GM23248 (cell line): ENCODE measurements at regions not wholly inside any gene's neighbourhood (a gene's known extent, or its start where the extent isn't known, plus 50 kb on each side); places are given as distances from the start of the nearest gene placed in this dataset.

Experiments used
- DNase-seq: peaks from one replicate; pipeline ENCODE4 v3.0.0-alpha.2; 2015
- H2AFZ ChIP-seq: fragments of 200-600 bp; sonication (generic); 2 replicates; pipeline ENCODE4 v1.6.1; 2016; ENCODE audit warnings: antibody characterized with exemption
- H3F3A ChIP-seq: fragments of 200-600 bp; sonication (generic); 2 replicates; pipeline ENCODE4 v1.6.1; 2016; ENCODE audit warnings: mild to moderate bottlenecking, antibody characterized with exemption, mixed run types; ENCODE audit not compliant: insufficient read depth
- H3K27ac ChIP-seq: fragments of 200-600 bp; sonication (generic); 2 replicates; pipeline ENCODE4 v1.5.1; 2016; ENCODE audit warnings: mild to moderate bottlenecking
- H3K27me3 ChIP-seq: fragments of 200-600 bp; sonication (generic); replicated peaks from 2 replicates; pipeline ENCODE4 v1.6.1; 2016; ENCODE audit warnings: mild to moderate bottlenecking; ENCODE audit not compliant: insufficient read depth
- H3K36me3 ChIP-seq: fragments of 200-600 bp; sonication (generic); 2 replicates; pipeline ENCODE4 v1.6.1; 2016; ENCODE audit warnings: low read depth, mild to moderate bottlenecking
- H3K4me1 ChIP-seq: fragments of 200-600 bp; sonication (generic); 2 replicates; pipeline ENCODE4 v1.6.1; 2016; ENCODE audit warnings: mild to moderate bottlenecking; ENCODE audit not compliant: insufficient read depth
- H3K4me2 ChIP-seq: fragments of 200-600 bp; sonication (generic); one replicate; pipeline ENCODE4 v1.6.1; 2016; ENCODE audit warnings: mild to moderate bottlenecking; ENCODE audit not compliant: unreplicated experiment
- H3K4me3 ChIP-seq: fragments of 200-600 bp; sonication (generic); 2 replicates; pipeline ENCODE4 v1.5.1; 2016; ENCODE audit warnings: mild to moderate bottlenecking
- H3K79me2 ChIP-seq: fragments of 200-600 bp; sonication (generic); 2 replicates; pipeline ENCODE4 v1.6.1; 2016; ENCODE audit warnings: mild to moderate bottlenecking; ENCODE audit not compliant: insufficient read depth
- H3K9ac ChIP-seq: fragments of 200-600 bp; sonication (generic); 2 replicates; pipeline ENCODE4 v1.6.1; 2016; ENCODE audit warnings: mild to moderate bottlenecking
- H3K9me2 ChIP-seq: fragments of 200-600 bp; sonication (generic); 2 replicates; pipeline ENCODE4 v1.6.1; 2016; ENCODE audit warnings: mixed run types, mild to moderate bottlenecking, moderate library complexity; ENCODE audit not compliant: insufficient read depth
- H3K9me3 ChIP-seq: fragments of 200-600 bp; sonication (generic); one replicate; pipeline ENCODE4 v1.6.1; 2017; ENCODE audit warnings: low read depth
- H4K20me1 ChIP-seq: fragments of 200-600 bp; sonication (generic); 2 replicates; pipeline ENCODE4 v1.6.0; 2016; ENCODE audit not compliant: insufficient read depth
- EZH2 ChIP-seq: fragments of 200-600 bp; sonication (generic); IDR thresholded peaks from 2 replicates; pipeline ENCODE4 v1.6.1; 2018; ENCODE audit warnings: antibody characterized with exemption, mild to moderate bottlenecking; ENCODE audit not compliant: insufficient read depth, poor library complexity, severe bottlenecking
- EZH2phosphoT487 ChIP-seq: fragments of 200-600 bp; sonication (generic); IDR thresholded peaks from 2 replicates; pipeline ENCODE4 v1.6.1; 2018; ENCODE audit warnings: antibody characterized with exemption, moderate library complexity, mild to moderate bottlenecking, low read depth; ENCODE audit not compliant: insufficient read depth
- WGBS, 2 experiments: methylation state at CpG; one replicate each; pipeline ENCODE4 v1.1.6; 2015 to 2017; ENCODE audit warnings: low lambda C conversion rate in 2 of 2, low coverage in 1 of 2; ENCODE audit errors: missing lambda C conversion rate in 2 of 2; 5-methylcytosine and 5-hydroxymethylcytosine counted together
- in situ Hi-C: fragments of 300-500 bp; cut with MboI; formaldehyde crosslinking; loops from 2 replicates; pipeline ENCODE4 v1.15.0; 2020

DNA sequence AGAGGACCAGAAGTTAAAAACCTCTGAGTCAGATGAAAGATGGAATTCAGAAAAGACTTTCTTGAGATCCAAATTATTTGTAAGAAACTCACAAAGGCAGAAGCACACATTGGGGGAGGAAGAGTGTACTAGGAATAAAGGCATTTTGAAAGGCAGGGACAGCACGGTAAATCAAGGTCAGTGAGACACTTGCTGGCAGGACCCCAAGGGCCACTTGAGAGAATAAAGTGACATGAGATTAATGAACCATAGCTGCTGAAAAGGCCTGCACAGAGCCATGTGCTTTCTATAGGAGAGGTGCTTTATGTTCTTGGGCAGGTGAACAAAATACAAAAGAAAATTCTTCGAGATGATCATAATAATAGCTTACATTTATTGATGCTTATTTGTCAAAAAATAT lies 929.9 kb upstream of the MBL2 start:
- no peaks in the 10 kb centered on the region for H3K36me3 ChIP-seq
- H2AFZ ChIP-seq, result no peak overlapping the region
- no peaks in the 10 kb centered on the region for H3F3A ChIP-seq
- no peak overlapping the region for H3K4me3 ChIP-seq
- no peak for TF ChIP-seq EZH2
- no peak for TF ChIP-seq EZH2phosphoT487
- no peaks in the 10 kb centered on the region for H3K27me3 ChIP-seq
- no peaks in the 10 kb centered on the region for H3K4me1 ChIP-seq
- no peak overlapping the region for H3K9ac ChIP-seq
- no peaks in the 10 kb centered on the region for H4K20me1 ChIP-seq
- in situ Hi-C loops, result no loop called here
- no peaks in the 10 kb centered on the region for H3K79me2 ChIP-seq
- DNase-seq, result no peak
- H3K9me3 ChIP-seq, result no peaks in the 10 kb centered on the region
- no peak overlapping the region for H3K27ac ChIP-seq
- H3K9me2 ChIP-seq, result no peaks in the 10 kb centered on the region
- WGBS, 2 experiments, result 38 to 46% methylated on average over 2 of the region's 2 CpGs
- no peak overlapping the region for H3K4me2 ChIP-seq

DNA sequence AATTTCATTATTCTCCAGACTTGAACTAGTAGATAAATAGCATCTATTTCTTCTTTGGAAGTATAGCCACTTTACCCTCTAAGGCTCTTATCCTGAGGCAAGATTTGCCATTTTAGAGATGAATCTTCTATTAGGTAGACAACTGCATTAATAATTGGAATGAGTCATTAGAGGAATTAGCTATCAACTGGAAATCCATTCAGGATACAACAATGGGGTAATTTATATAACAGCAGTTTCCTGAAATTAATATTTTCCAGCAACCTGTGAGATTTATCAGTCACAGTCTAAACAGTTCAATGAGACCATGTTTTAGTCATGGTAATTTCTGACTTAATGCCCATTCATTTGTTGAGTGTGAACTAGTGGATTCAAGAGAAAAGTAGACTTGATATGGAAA lies 928.6 kb upstream of the MBL2 start:
- Histone ChIP-seq H3K4me2 (no peak overlapping the region), H4K20me1 (no peaks in the 10 kb centered on the region), H3K9me2 (no peaks in the 10 kb centered on the region), H2AFZ (no peak overlapping the region), H3F3A (no peaks in the 10 kb centered on the region), H3K79me2 (no peaks in the 10 kb centered on the region), H3K36me3 (no peaks in the 10 kb centered on the region), H3K4me3 (no peak overlapping the region), H3K9me3 (no peaks in the 10 kb centered on the region), H3K27me3 (no peaks in the 10 kb centered on the region), H3K4me1 (no peaks in the 10 kb centered on the region), H3K9ac (no peak overlapping the region), H3K27ac (no peak overlapping the region)
- TF ChIP-seq EZH2, result no peak
- no peak for DNase-seq
- in situ Hi-C loops, result no loop called here

DNA sequence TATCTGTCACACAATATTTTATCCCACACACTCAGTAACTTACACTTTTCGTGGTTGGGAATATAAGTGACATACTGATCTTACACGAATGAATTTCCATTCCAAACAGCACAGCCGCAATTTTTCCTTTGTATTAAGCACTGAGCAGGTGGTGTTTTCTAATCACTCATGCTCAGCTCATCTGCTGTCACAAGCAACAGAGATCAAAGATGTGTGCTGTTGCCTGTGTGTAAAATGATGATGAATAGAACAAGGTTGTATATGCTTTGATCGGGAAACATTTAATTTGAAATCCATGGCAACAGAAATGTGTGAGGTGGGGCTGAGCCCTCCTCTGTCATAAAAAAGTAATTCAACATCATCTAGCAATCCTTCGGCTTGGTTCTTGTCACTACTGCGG lies 927.7 kb upstream of the MBL2 start:
- in situ Hi-C loops, result no loop called here
- Histone ChIP-seq H3K9ac (no peak overlapping the region), H3K36me3 (no peaks in the 10 kb centered on the region), H3K79me2 (no peaks in the 10 kb centered on the region), H3F3A (no peaks in the 10 kb centered on the region), H4K20me1 (no peaks in the 10 kb centered on the region), H3K4me1 (no peaks in the 10 kb centered on the region), H3K27ac (no peak overlapping the region), H3K4me2 (no peak overlapping the region), H3K9me2 (no peaks in the 10 kb centered on the region), H3K4me3 (no peak overlapping the region), H2AFZ (no peak overlapping the region), H3K9me3 (no peaks in the 10 kb centered on the region), H3K27me3 (no peaks in the 10 kb centered on the region)
- TF ChIP-seq EZH2 (no peak), EZH2phosphoT487 (no peak)
- DNase-seq, result no peak
- WGBS, 2 experiments, result 25 to 34% methylated on average over 6 of the region's 6 CpGs

DNA sequence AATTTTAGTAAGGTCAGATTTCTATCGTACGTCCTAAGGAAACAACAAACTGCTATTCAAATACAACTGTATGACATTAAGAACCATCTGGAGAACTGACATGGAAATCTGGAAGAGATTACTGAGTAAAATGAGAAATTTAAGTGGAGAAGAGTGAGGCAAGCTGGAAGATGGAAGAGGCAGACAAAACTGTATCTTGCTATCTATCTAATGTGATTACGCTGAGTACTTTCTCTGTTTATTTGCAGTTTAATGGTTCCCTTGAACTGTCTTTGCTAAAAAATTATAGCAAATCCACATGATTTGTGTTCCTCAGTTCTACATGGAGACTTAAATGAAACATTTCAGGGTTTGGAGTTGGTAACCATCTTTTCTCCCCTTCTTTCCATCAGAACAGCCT lies 927.1 kb upstream of the MBL2 start:
- Histone ChIP-seq H2AFZ (no peak overlapping the region), H3K9me2 (no peaks in the 10 kb centered on the region), H4K20me1 (no peaks in the 10 kb centered on the region), H3K36me3 (no peaks in the 10 kb centered on the region), H3K4me1 (no peaks in the 10 kb centered on the region), H3K4me2 (no peak overlapping the region), H3K27ac (no peak overlapping the region), H3K9ac (no peak overlapping the region), H3K9me3 (no peaks in the 10 kb centered on the region), H3K27me3 (no peaks in the 10 kb centered on the region), H3K79me2 (no peaks in the 10 kb centered on the region), H3F3A (no peaks in the 10 kb centered on the region), H3K4me3 (no peak overlapping the region)
- 1 to 5% methylated on average over 3 of the region's 3 CpGs for WGBS, 2 experiments
- no peak for DNase-seq
- in situ Hi-C loops, result no loop called here
- TF ChIP-seq EZH2phosphoT487 (no peak), EZH2 (no peak)

DNA sequence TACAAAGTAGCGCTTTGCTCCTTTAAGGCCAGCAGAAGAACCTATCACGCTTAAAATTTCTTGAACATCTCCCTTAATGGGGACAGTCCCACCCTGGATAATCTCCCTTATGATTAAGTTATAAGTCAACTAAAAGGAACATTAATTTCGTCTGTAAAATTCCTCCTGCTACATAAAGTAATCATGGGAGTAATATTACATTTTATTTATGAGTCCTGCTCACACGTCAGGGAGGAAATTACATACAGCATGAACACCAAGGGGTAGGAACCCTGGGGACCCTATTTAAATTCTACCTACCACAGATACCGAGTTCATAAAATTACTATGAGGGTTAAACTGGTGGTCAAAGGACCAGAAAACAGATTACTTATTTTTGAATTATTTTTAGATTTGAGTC lies 926.6 kb upstream of the MBL2 start:
- TF ChIP-seq EZH2phosphoT487 (no peak), EZH2 (no peak)
- Histone ChIP-seq H3K4me1 (no peaks in the 10 kb centered on the region), H3K9ac (no peak overlapping the region), H3K4me3 (no peak overlapping the region), H3K27ac (no peak overlapping the region), H3F3A (no peaks in the 10 kb centered on the region), H3K79me2 (no peaks in the 10 kb centered on the region), H3K27me3 (no peaks in the 10 kb centered on the region), H3K36me3 (no peaks in the 10 kb centered on the region), H2AFZ (no peak overlapping the region), H3K9me2 (no peaks in the 10 kb centered on the region), H3K4me2 (no peak overlapping the region), H3K9me3 (no peaks in the 10 kb centered on the region), H4K20me1 (no peaks in the 10 kb centered on the region)
- in situ Hi-C loops, result no loop called here
- 13 to 14% methylated on average over 5 of the region's 5 CpGs for WGBS, 2 experiments
- DNase-seq, result no peak
